H1 (cell line): ENCODE measurements at regions not wholly inside any gene's neighbourhood (a gene's known extent, or its start where the extent isn't known, plus 50 kb on each side); places are given as distances from the start of the nearest gene placed in this dataset.
A peak's percentile ranks its signal among the peaks of the same experiment; 100 is the strongest.

Source experiments
- CHD7 ChIP-seq: fragments of 300-600 bp; sonication (generic); IDR thresholded peaks from 2 replicates; pipeline ENCODE4 v1.7.1; 2012; ENCODE audit warnings: low read length, moderate library complexity, mild to moderate bottlenecking, inconsistent platforms; ENCODE audit not compliant: insufficient replicate concordance
- POLR2A ChIP-seq, 2 experiments: IDR thresholded peaks; 1 replicate in 1 of 2; 2 replicates in 1 of 2; pipeline ENCODE4 v1.6.1; 2011; ENCODE audit warnings: low read depth in 2 of 2, low read length in 2 of 2, mild to moderate bottlenecking in 2 of 2; ENCODE audit errors: control extremely low read depth in 1 of 2

DNA sequence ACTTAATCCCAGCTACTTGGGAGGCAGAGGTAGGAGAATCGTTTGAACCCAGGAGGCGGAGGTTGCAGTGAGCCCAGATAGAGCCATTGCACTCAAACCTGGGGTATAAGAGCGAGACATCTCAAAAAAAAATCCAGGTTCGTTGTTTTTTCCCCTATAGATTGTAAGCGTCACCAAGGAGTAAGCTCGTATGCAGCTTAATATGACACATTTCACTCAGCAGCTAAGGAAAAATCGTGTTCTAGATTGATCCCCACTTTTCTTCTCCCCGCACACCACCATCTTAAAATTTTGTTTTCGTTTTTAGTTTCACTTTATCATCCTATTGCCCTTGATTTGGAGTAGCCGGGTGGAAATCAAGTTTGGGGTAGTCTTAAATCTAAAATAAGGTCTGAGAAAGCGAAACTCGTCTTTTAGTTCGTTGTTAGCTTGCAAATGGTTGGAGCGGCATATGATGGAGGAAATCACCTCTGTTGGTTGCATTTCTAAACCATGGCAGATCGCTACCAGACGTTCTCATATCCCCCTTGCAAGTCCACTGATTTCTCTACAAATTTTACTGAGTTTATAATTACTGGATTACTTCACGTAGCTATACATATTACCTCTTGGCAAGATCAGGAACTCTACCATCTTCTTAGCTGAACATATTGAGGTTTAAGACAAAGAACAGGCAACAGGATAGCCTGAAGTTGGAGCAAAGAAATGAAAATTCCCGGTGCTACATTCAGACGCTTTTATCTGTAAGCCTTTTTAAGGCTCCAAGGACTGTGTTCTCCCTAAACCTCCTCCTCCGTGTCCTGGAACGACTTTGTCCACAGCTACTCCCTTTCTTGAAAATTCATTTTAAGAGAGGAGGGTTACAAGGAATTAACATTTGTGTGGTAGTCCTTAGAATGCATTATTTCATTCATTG is 91.1 kb upstream of the BTN3A2 start (continued):
- TF ChIP-seq CHD7, result no peak
- peak; percentile 34 to 57; a peak in 2 of 3 replicates for TF ChIP-seq POLR2A (IDR thresholded peaks at IDR 0.05; ENCODE audit: control extremely low read depth in 1 of 2, low read depth in 2 of 2, low read length in 2 of 2)
